GM20000 (cell line): ENCODE measurements at regions not wholly inside any gene's neighbourhood (a gene's known extent, or its start where the extent isn't known, plus 50 kb on each side); places are given as distances from the start of the nearest gene placed in this dataset.

Experiments used
- DNase-seq: peaks from one replicate; pipeline ENCODE4 v3.0.0; 2012; ENCODE audit warnings: low spot score
- TF ChIP-seq, protein P1 (sequence below): IDR thresholded peaks from 2 replicates; pipeline ENCODE4 v1.5.1; 2012; ENCODE audit warnings: mild to moderate bottlenecking, control low read depth; ENCODE audit errors: extremely low read depth, missing control alignments

GRCh38 chr9:18235181-18235908 lies 238.6 kb upstream of the ADAMTSL1 start:
- DNase-seq, result no peak
- TF ChIP-seq, protein P1, sequence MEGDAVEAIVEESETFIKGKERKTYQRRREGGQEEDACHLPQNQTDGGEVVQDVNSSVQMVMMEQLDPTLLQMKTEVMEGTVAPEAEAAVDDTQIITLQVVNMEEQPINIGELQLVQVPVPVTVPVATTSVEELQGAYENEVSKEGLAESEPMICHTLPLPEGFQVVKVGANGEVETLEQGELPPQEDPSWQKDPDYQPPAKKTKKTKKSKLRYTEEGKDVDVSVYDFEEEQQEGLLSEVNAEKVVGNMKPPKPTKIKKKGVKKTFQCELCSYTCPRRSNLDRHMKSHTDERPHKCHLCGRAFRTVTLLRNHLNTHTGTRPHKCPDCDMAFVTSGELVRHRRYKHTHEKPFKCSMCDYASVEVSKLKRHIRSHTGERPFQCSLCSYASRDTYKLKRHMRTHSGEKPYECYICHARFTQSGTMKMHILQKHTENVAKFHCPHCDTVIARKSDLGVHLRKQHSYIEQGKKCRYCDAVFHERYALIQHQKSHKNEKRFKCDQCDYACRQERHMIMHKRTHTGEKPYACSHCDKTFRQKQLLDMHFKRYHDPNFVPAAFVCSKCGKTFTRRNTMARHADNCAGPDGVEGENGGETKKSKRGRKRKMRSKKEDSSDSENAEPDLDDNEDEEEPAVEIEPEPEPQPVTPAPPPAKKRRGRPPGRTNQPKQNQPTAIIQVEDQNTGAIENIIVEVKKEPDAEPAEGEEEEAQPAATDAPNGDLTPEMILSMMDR, result no peak

DNA sequence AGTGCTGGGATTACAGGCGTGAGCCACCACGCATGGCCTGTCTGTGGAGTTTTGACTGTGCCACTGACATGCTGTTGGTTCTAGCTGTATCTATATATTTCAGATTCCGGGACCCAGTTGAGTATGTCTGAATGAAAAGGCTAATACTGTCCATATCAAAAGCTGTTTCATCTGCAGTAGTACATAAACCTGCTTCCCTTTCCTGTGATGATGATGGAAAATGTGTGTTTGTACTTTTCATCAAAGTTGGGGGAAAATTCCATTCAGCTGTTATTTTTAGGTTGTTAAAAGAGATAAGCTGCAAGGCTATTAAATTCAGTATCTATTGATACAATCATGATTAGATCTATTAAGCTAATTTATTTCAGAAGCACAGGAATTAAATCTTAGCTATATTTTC lies 237.6 kb upstream of the ADAMTSL1 start:
- TF ChIP-seq, protein P1, result no peak
- DNase-seq, result no peak

DNA sequence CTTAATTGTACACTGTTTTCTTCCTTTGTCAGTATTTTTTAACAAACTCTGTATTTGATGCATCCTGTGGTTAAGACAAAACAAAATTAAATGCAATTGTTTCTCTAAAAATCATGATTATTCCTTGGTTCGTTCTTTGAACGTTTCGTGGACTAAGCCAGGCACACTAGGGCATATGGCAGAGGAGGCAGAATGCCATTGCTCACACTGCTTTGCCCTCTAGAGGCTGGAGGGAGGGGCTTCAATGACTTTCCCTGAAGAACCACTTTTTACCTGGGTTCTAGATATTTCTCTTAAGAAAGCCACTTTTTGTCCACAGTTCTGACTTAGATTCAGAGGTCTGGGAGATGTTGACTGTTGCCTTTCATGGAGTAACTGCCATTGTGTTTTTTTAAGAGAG lies 236.2 kb upstream of the ADAMTSL1 start:
- TF ChIP-seq, protein P1, result no peak
- no peak for DNase-seq

GRCh38 chr9:18238254-18238653 lies 235.7 kb upstream of the ADAMTSL1 start:
- no peak for DNase-seq
- TF ChIP-seq, protein P1, result no peak

GRCh38 chr9:18238752-18239447 lies 235.1 kb upstream of the ADAMTSL1 start:
- TF ChIP-seq, protein P1, result no peak

DNA sequence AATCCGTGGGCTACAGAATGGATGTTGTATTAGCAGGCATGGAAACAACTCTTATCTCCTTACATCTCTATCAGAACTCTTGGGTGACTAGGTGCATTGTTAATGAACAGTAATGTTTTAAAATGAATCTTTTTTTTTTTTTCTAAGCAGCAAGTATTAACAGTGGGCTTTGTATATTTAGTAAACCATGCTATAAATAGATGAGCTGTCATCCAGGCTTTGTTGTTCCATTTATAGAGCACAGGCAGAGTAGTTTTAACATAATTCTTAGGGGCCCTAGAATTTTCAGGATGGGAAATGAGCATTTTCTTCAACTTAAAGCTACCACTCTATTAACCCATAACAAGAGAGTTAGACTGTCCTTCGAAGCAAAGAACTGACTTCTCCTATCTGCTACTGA lies 233.7 kb upstream of the ADAMTSL1 start:
- DNase-seq, result no peak
- TF ChIP-seq, protein P1, result no peak

More at GRCh38 chr9:18238752-18239447, 235.1 kb upstream of the ADAMTSL1 start:
- DNase-seq, result no peak

DNA sequence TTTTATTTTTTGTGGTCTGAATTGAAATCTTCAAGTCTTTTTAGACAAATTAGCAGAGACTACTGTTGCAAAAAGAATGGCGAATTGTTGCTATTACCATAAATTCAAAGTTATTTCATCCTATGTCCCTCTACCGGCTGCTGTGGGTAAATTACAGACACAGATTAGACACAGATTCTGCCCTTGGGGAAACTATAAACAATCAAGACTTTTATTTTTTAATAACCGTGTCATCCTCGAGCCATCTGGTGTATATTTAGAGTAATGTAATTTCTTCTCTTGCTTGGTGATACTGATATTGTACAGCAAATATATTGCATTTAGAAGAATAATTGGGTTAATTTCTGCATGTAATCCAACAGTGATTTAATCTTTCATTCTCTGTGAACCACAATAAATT lies 228.0 kb upstream of the ADAMTSL1 start:
- no peak for DNase-seq
- TF ChIP-seq, protein P1, result no peak
